Heart right ventricle (tissue), 16 donors: ENCODE measurements at regions not wholly inside any gene's neighbourhood (a gene's known extent, or its start where the extent isn't known, plus 50 kb on each side); places are given as distances from the start of the nearest gene placed in this dataset.

Experiments used
- ATAC-seq, 8 donors: fragments of 200-7000 bp; cut with Tn5 transposase; one replicate each; pipeline ENCODE4 v1.9.1; 2020; ENCODE audit warnings: mild to moderate bottlenecking in 8 of 8, moderate library complexity in 8 of 8, moderate number of reproducible peaks in 1 of 8
- DNase-seq, 2 donors: peaks; one replicate each; pipeline ENCODE4 v3.0.0-alpha.2; 2020
- H3K27ac ChIP-seq, 10 donors: fragments of 200-600 bp; sonication (generic) in 2 of 10; one replicate each; pipeline versions ENCODE4 v1.5.0 to v1.8.0; 2020 to 2022; ENCODE audit warnings: mild to moderate bottlenecking in 3 of 10
- H3K27me3 ChIP-seq, 7 donors: fragments of 200-600 bp; one replicate each; pipeline ENCODE4 v1.8.0; 2021 to 2022; ENCODE audit warnings: mild to moderate bottlenecking in 2 of 7
- H3K36me3 ChIP-seq, 9 donors: fragments of 200-600 bp; sonication (generic) in 1 of 9; one replicate each; pipeline versions ENCODE4 v1.5.0 to v1.8.0; 2020 to 2022; ENCODE audit warnings: mild to moderate bottlenecking in 2 of 9
- H3K4me1 ChIP-seq, 9 donors: fragments of 200-600 bp; sonication (generic) in 1 of 9; one replicate each; pipeline versions ENCODE4 v1.5.0 to v1.8.0; 2020 to 2022; ENCODE audit warnings: mild to moderate bottlenecking in 4 of 9
- H3K4me3 ChIP-seq, 10 donors: fragments of 200-600 bp; sonication (generic) in 2 of 10; one replicate each; pipeline versions ENCODE4 v1.5.0 to v1.8.0; 2020 to 2022; ENCODE audit warnings: mild to moderate bottlenecking in 7 of 10, moderate library complexity in 2 of 10
- H3K9me3 ChIP-seq, 11 donors: fragments of 200-600 bp in 10 of 11; sonication (generic) in 2 of 11; one replicate each; pipeline versions ENCODE4 v1.5.0 to v1.8.0; 2013 to 2022; ENCODE audit warnings: mild to moderate bottlenecking in 2 of 11, control low read depth in 1 of 11, moderate library complexity in 1 of 11
- CTCF ChIP-seq, 9 donors: fragments of 200-600 bp; sonication (generic) in 2 of 9; IDR thresholded peaks; one replicate each; pipeline versions ENCODE4 v1.5.0 to v1.8.0; 2021 to 2022; ENCODE audit warnings: antibody characterized with exemption in 9 of 9, mild to moderate bottlenecking in 5 of 9, moderate library complexity in 1 of 9
- WGBS, 2 donors: extraction: QIAGEN DNeasy Blood & Tissue Kit; methylation state at CpG; one replicate each; pipeline ENCODE4 v1.1.7; 2013; ENCODE audit warnings: inconsistent platforms in 1 of 2; 5-methylcytosine and 5-hydroxymethylcytosine counted together
- intact Hi-C, 10 donors: fragments of 100-400 bp; cut with DNase I; formaldehyde crosslinking; loops; one replicate each; pipeline versions ENCODE4 v1.11.1 to v1.14.2; 2022
- donor health status: Arrhythmogenic right ventricular cardiomyopathy.
- donor health status: ischemic (EF 13 %, LVEDD 7.1; RV severe dilation, severe dysfunction).
- donor health status: healthy with polysubstance abuse.
- donor health status: DM: no; HTN: yes; CAD: no.
- donor health status: DM: no; HTN: no; CAD: no.
- donor health status: ischemic (EF 25% LVEDD 6.9; RV normal size, moderate dysfunction).
- donor health status: ischemic (EF 25% LVEDD 5.7; RV mildly dilated, moderate dysfunction).
- donor health status: healthy.
- donor health status: DM: yes; HTN: yes; CAD: no.
- donor health status: Ischemic cardiomyopathy.
- donor health status: ischemic (EF 35%, LVEDD 5.7; RV mildly dilated, moderate dysfunction).
- donor health status: nonischemic (EF 11% LVEDD 7.7; RV severe dilation, severe dysfunction).
- donor health status: DM: yes; HTN: yes; CAD: no.
- donor health status: PGD.
- donor health status: ischemic (EF 29% LVEDD 5.4; RV normal size, mild dysfunction).
- donor health status: nonischemic (EF 23%, LVEDD 6.1; RV moderate dilation, normal function).

GRCh38 chr9:94173632-94174031, 85.5 kb upstream of the ZNF169 start:
- Histone ChIP-seq H3K27me3 (no peaks in the 10 kb centered on the region), H3K27ac (peak overlapping the region in 4 of 10 donors; percentile 6 to 100 (median 36)), H3K36me3 (peaks cover 0 to 66% (median 11%) of the 10 kb centered on the region in 9 donors), H3K4me3 (peak overlapping the region in 1 of 10 donors; percentile 5), H3K9me3 (no peaks in the 10 kb centered on the region), H3K4me1 (peaks cover 24 to 100% (median 99%) of the 10 kb centered on the region in 9 donors)
- WGBS, 2 donors = 54 to 56% methylated on average over 3 of the region's 3 CpGs
- no peak for TF ChIP-seq CTCF (IDR thresholded peaks at IDR 0.05)
- DNase-seq (no peak), ATAC-seq (peak in 2 of 8 donors; percentile 23 to 60)
- intact Hi-C loops = no loop called here

GRCh38 chr9:94174164-94174563, 84.9 kb upstream of the ZNF169 start:
- Histone ChIP-seq H3K4me1 (peaks cover 24 to 100% (median 99%) of the 10 kb centered on the region in 9 donors), H3K27me3 (no peaks in the 10 kb centered on the region), H3K9me3 (no peaks in the 10 kb centered on the region), H3K36me3 (peaks cover 0 to 66% (median 15%) of the 10 kb centered on the region in 9 donors), H3K4me3 (peak overlapping the region in 1 of 10 donors; percentile 5), H3K27ac (peak overlapping the region in 2 of 10 donors; percentile 1 to 28)
- peak in 1 of 8 donors; percentile 25 for ATAC-seq
- no peak for TF ChIP-seq CTCF (IDR thresholded peaks at IDR 0.05)
- no peak for DNase-seq
- 32 to 34% methylated on average over 1 of the region's 1 CpG for WGBS, 2 donors
- intact Hi-C loops = no loop called here

- H3K9me3 ChIP-seq = no peaks in the 10 kb centered on the region
- ATAC-seq = no peak
- peaks cover 20 to 100% (median 91%) of the 10 kb centered on the region in 9 donors for H3K4me1 ChIP-seq
- peak overlapping the region in 1 of 10 donors; percentile 1 for H3K27ac ChIP-seq
- 26 to 35% methylated on average over 5 of the region's 5 CpGs for WGBS, 2 donors
- TF ChIP-seq CTCF (IDR thresholded peaks at IDR 0.05) = no peak
- intact Hi-C loops = loop anchor here in 2 of 10 donors (5.0 kb wide), 1 partner anchor 37 kb away; no protein-coding TSS in a partner anchor
- no peaks in the 10 kb centered on the region for H3K27me3 ChIP-seq
- peaks cover 0 to 77% (median 18%) of the 10 kb centered on the region in 9 donors for H3K36me3 ChIP-seq
- no peak overlapping the region for H3K4me3 ChIP-seq
- no peak for DNase-seq
These were observed 83.4 kb upstream of the ZNF169 start for GRCh38 chr9:94175669-94176068.

GRCh38 chr9:94176608-94177007, 82.5 kb upstream of the ZNF169 start:
- Histone ChIP-seq H3K4me3 (no peak overlapping the region), H3K27ac (peak overlapping the region in 2 of 10 donors; percentile 2 to 28), H3K27me3 (no peaks in the 10 kb centered on the region), H3K9me3 (no peaks in the 10 kb centered on the region), H3K36me3 (peaks cover 0 to 73% (median 18%) of the 10 kb centered on the region in 9 donors), H3K4me1 (peaks cover 18 to 99% (median 90%) of the 10 kb centered on the region in 9 donors)
- DNase-seq = no peak
- intact Hi-C loops = loop anchor here in 2 of 10 donors (5.0 kb wide), 1 partner anchor 36 kb away; no protein-coding TSS in a partner anchor
- no peak for ATAC-seq
- TF ChIP-seq CTCF (IDR thresholded peaks at IDR 0.05) = no peak
